ENCODE measurements at regions not wholly inside any gene's neighbourhood (a gene's known extent, or its start where the extent isn't known, plus 50 kb on each side); places are given as distances from the start of the nearest gene placed in this dataset.

DNA sequence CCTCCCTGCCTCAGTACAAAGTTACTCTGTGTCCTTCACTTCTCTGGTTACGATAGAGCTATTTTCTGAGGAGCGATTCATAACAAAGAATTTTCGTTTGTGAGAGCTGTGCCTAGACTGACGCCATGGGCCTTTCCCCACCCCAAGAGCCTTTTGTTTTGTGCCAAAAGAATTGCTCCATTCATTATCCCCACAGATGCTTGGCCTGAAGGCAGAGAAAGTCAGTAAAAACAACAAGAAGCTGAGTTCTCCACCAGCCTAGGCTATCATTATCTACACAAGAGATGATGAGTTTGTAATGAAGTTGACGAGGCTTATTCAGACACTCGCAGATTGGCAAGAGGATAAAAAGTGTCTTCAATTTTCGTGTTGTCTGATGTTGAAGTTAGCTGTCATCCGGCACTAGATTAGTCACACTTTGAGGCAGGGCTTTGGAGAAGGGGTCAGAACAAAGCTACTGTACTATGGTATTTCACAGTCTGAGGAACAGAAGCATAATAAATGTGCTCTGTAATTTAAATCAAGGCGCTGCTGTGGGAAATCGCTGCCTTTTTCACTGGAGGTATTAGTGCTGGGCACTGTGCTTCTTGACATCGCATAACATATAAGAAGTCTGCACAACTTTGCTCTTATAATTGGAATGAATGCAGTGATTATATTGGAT is 278.4 kb upstream of the FIGN start:
- TF ChIP-seq POLR2A (IDR thresholded peaks at IDR 0.05) (no peak), POLR2AphosphoS5 (IDR thresholded peaks at IDR 0.05) (no peak)
- TF ChIP-seq, protein P1, sequence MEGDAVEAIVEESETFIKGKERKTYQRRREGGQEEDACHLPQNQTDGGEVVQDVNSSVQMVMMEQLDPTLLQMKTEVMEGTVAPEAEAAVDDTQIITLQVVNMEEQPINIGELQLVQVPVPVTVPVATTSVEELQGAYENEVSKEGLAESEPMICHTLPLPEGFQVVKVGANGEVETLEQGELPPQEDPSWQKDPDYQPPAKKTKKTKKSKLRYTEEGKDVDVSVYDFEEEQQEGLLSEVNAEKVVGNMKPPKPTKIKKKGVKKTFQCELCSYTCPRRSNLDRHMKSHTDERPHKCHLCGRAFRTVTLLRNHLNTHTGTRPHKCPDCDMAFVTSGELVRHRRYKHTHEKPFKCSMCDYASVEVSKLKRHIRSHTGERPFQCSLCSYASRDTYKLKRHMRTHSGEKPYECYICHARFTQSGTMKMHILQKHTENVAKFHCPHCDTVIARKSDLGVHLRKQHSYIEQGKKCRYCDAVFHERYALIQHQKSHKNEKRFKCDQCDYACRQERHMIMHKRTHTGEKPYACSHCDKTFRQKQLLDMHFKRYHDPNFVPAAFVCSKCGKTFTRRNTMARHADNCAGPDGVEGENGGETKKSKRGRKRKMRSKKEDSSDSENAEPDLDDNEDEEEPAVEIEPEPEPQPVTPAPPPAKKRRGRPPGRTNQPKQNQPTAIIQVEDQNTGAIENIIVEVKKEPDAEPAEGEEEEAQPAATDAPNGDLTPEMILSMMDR (IDR thresholded peaks at IDR 0.05 in 8 of 11, conservative IDR thresholded peaks at IDR 0.05 in 3 of 11): no peak
- no peaks in the 10 kb centered on the region for H3K27me3 ChIP-seq (replicated peaks in 1 of 7)
- DNase-seq: no peak
- no peak overlapping the region for H3K27ac ChIP-seq
- H3K9me3 ChIP-seq: no peaks in the 10 kb centered on the region
- no peaks in the 10 kb centered on the region for H3K4me1 ChIP-seq
- WGBS, 5 donors: 84 to 92% (median 87%) methylated on average over 11 of the region's 11 CpGs
- H3K4me3 ChIP-seq: no peak overlapping the region
- no peaks in the 10 kb centered on the region for H3K36me3 ChIP-seq
- intact Hi-C loops (cut with DNase I; ENCODE audit: low total_unique reads): no loop called here

DNA sequence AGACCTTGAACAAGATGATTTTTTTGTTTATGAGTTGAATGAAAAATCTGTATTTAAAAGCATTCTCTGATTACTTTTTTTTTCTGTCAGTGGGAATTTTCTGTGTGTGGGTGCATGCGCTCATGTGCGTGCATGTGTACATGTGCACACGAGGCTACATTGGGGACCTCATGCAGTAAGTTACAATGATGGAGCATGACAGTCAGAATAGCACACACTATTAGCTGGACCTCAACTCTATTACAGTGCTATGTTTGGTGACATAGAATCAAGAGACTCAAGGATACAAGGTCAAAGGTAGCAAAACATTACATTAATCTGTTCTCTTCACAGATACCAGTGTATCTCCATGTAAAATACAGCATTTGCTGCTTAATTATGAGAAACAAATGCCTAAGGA is 276.8 kb upstream of the FIGN start:
- WGBS, 5 donors: 85 to 98% (median 93%) methylated on average over 3 of the region's 3 CpGs
- Histone ChIP-seq H3K36me3 (no peaks in the 10 kb centered on the region), H3K4me3 (no peak overlapping the region), H3K27ac (no peak overlapping the region), H3K4me1 (no peaks in the 10 kb centered on the region), H3K9me3 (no peaks in the 10 kb centered on the region), H3K27me3 (replicated peaks in 1 of 7) (no peaks in the 10 kb centered on the region)
- no peak for DNase-seq
- intact Hi-C loops (cut with DNase I; ENCODE audit: low total_unique reads): no loop called here
- no peak for TF ChIP-seq POLR2A (IDR thresholded peaks at IDR 0.05)

DNA sequence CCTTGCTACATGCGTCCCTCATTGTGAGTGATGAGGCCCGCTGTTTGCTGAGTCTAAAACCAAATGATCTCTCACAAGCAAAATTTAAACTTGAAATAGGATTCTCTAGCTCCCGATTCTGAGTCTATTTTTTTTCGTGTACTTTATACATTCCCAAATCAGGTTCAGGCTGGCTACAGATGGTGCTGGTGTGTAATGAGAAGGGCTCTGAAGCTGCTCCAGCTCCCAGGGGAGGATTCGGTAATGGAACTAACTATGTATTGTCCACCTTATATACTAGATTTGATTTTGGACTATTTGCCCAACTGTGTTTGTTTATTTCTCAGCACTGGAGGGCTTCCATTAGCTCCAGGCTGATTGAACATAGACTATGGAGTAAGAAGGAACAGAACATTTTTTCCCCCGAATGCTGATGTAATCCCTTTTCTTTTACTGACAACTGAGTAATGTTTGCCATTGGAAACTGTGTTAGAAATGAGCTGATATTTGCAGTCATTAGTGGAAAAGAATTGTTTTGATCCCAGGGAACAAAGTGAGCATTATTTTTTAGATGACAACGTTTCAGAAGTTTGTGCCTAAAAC is 274.0 kb upstream of the FIGN start:
- WGBS, 5 donors: 75 to 89% (median 80%) methylated on average over 7 of the region's 7 CpGs
- Histone ChIP-seq H3K36me3 (no peaks in the 10 kb centered on the region), H3K27ac (no peak overlapping the region), H3K4me3 (no peak overlapping the region), H3K4me1 (no peaks in the 10 kb centered on the region), H3K9me3 (no peaks in the 10 kb centered on the region), H3K27me3 (replicated peaks in 1 of 7) (no peaks in the 10 kb centered on the region)
- DNase-seq: no peak
- intact Hi-C loops (cut with DNase I; ENCODE audit: low total_unique reads): no loop called here
- TF ChIP-seq, protein P1 (IDR thresholded peaks at IDR 0.05 in 8 of 11, conservative IDR thresholded peaks at IDR 0.05 in 3 of 11): no peak
- no peak for TF ChIP-seq POLR2AphosphoS5 (IDR thresholded peaks at IDR 0.05)
- TF ChIP-seq POLR2A (IDR thresholded peaks at IDR 0.05): no peak

DNA sequence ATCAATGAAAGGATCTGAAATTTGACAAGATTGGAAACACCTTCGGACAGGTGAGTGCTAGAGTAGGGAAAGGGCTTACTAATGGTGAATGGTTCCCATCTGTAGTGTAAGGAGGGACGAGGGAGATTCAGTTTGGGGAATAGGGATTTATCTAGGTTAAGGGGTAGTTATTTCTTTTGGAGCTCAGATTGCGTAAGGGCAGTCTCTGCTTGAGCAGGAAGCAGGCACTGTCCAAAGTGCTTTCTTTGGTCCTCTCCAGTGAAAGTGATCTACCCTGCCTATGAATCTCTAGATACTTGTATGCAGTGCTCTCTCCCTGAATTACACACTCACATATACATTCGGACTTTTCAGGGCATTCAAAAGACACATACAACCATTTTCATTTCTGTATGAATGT is 272.9 kb upstream of the FIGN start:
- H3K27me3 ChIP-seq (replicated peaks in 1 of 7): no peaks in the 10 kb centered on the region
- H3K27ac ChIP-seq: no peak overlapping the region
- intact Hi-C loops (cut with DNase I; ENCODE audit: low total_unique reads): no loop called here
- 75 to 88% (median 82%) methylated on average over 4 of the region's 4 CpGs for WGBS, 5 donors
- no peaks in the 10 kb centered on the region for H3K4me1 ChIP-seq
- no peak for DNase-seq
- no peaks in the 10 kb centered on the region for H3K36me3 ChIP-seq
- TF ChIP-seq POLR2A (IDR thresholded peaks at IDR 0.05) (no peak), POLR2AphosphoS5 (IDR thresholded peaks at IDR 0.05) (no peak)
- TF ChIP-seq, protein P1 (IDR thresholded peaks at IDR 0.05 in 8 of 11, conservative IDR thresholded peaks at IDR 0.05 in 3 of 11): no peak
- peaks cover 0 to 4% (median 0%) of the 10 kb centered on the region in 8 donors for H3K9me3 ChIP-seq
- no peak overlapping the region for H3K4me3 ChIP-seq

All from spleen (tissue), 11 donors.